Transverse colon (tissue), 4 donors: ENCODE measurements at regions not wholly inside any gene's neighbourhood (a gene's known extent, or its start where the extent isn't known, plus 50 kb on each side); places are given as distances from the start of the nearest gene placed in this dataset.

Experiments used
- DNase-seq: peaks from one replicate; pipeline ENCODE4 v3.0.0-alpha.2; 2019
- H3K27ac ChIP-seq, 4 donors: fragments of 200-600 bp; sonication (generic); 2 replicates each; pipeline ENCODE4 v1.5.1; 2016 to 2018; ENCODE audit warnings: inconsistent platforms in 4 of 4
- H3K27me3 ChIP-seq: fragments of 200-600 bp; sonication (generic); 2 replicates; pipeline ENCODE4 v1.5.1; 2017; ENCODE audit warnings: inconsistent platforms
- H3K36me3 ChIP-seq, 4 donors: fragments of 200-600 bp; sonication (generic); 2 replicates each; pipeline ENCODE4 v1.5.1; 2017 to 2019; ENCODE audit warnings: inconsistent platforms in 4 of 4
- H3K4me1 ChIP-seq, 4 donors: fragments of 200-600 bp; sonication (generic); 2 replicates each; pipeline ENCODE4 v1.5.1; 2017 to 2020; ENCODE audit warnings: inconsistent platforms in 4 of 4
- H3K4me3 ChIP-seq, 4 donors: fragments of 200-600 bp; sonication (generic); 1 replicate in 1 of 4; 2 replicates in 3 of 4; pipeline versions ENCODE4 v1.5.1 to v1.6.1; 2017 to 2019; ENCODE audit warnings: inconsistent platforms in 4 of 4
- H3K9me3 ChIP-seq, 2 donors: fragments of 200-600 bp; sonication (generic); 2 replicates each; pipeline ENCODE4 v1.5.1; 2017 to 2019; ENCODE audit warnings: inconsistent platforms in 2 of 2
- EP300 ChIP-seq: sonication (generic); formaldehyde crosslinking; IDR thresholded peaks from one replicate; pipeline ENCODE4 v1.6.1; 2017; ENCODE audit warnings: antibody characterized with exemption, low read depth
- POLR2A ChIP-seq: fragments of 450-650 bp; IDR thresholded peaks from one replicate; pipeline ENCODE4 v1.6.1; 2016; ENCODE audit warnings: antibody characterized with exemption, mild to moderate bottlenecking, moderate library complexity
- POLR2AphosphoS5 ChIP-seq, 3 donors: sonication (generic); formaldehyde crosslinking; IDR thresholded peaks; one replicate each; pipeline ENCODE4 v1.6.1; 2016; ENCODE audit warnings: antibody characterized with exemption in 3 of 3
- WGBS, 2 donors: methylation state at CpG; one replicate each; pipeline ENCODE4 v1.1.5; 2018; ENCODE audit warnings: low coverage in 1 of 2; 5-methylcytosine and 5-hydroxymethylcytosine counted together
- in situ Hi-C, 4 donors: fragments of 200-750 bp; cut with MboI; loops; one replicate each; pipeline versions ENCODE4 v1.15.0 to v1.15.1; 2017; ENCODE audit warnings: low sequenced_read_pairs in 3 of 4, low pct_ligation_motif_present in 1 of 4, low pct_unique_long_range_greater_than_20kb in 1 of 4
- intact Hi-C: fragments of 100-400 bp; cut with DNase I; formaldehyde crosslinking; loops from one replicate; pipeline ENCODE4 v1.15.1; 2023; ENCODE audit warnings: low total_unique reads
- TF ChIP-seq, protein P1 (sequence below), 5 experiments: fragments of 200-600 bp in 3 of 5; fragments of 450-650 bp in 2 of 5; sonication (generic) in 3 of 5; IDR thresholded peaks; 1 replicate in 2 of 5; 2 replicates in 3 of 5; pipeline ENCODE4 v1.5.1; 2016 to 2017; ENCODE audit warnings: antibody characterized with exemption in 5 of 5, inconsistent platforms in 3 of 5, mild to moderate bottlenecking in 2 of 5, moderate library complexity in 1 of 5

DNA sequence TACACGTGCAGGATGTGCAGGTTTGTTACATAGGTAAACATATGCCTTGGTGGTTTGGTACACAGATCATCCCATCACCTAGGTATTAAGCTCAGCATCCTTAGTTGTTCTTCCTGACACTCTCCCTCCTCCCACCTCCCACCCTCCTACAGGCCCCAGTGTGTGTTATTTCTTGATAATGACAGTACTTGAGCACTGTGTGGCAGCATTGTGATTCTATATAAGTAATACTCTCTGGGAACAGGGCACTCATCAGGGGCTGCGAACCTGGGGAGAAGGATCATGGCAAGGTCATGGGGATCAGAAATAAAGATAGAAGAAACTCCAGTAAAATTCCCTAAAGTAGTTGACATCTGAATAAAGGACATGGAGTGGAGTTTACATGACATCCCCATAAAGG lies 1256.2 kb upstream of the CRIM1 start:
- 56 to 78% methylated on average over 1 to 2 of the region's 2 CpGs for WGBS, 2 donors
- intact Hi-C loops (no loop called here), in situ Hi-C loops (no loop called here)
- Histone ChIP-seq H3K27me3 (no peaks in the 10 kb centered on the region), H3K9me3 (no peaks in the 10 kb centered on the region), H3K36me3 (no peaks in the 10 kb centered on the region), H3K4me3 (no peak overlapping the region), H3K4me1 (no peaks in the 10 kb centered on the region), H3K27ac (no peak overlapping the region)
- DNase-seq: no peak
- TF ChIP-seq POLR2A (no peak), POLR2AphosphoS5 (IDR thresholded peaks at IDR 0.05) (no peak), EP300 (no peak)
- TF ChIP-seq, protein P1, sequence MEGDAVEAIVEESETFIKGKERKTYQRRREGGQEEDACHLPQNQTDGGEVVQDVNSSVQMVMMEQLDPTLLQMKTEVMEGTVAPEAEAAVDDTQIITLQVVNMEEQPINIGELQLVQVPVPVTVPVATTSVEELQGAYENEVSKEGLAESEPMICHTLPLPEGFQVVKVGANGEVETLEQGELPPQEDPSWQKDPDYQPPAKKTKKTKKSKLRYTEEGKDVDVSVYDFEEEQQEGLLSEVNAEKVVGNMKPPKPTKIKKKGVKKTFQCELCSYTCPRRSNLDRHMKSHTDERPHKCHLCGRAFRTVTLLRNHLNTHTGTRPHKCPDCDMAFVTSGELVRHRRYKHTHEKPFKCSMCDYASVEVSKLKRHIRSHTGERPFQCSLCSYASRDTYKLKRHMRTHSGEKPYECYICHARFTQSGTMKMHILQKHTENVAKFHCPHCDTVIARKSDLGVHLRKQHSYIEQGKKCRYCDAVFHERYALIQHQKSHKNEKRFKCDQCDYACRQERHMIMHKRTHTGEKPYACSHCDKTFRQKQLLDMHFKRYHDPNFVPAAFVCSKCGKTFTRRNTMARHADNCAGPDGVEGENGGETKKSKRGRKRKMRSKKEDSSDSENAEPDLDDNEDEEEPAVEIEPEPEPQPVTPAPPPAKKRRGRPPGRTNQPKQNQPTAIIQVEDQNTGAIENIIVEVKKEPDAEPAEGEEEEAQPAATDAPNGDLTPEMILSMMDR (IDR thresholded peaks at IDR 0.05): no peak

DNA sequence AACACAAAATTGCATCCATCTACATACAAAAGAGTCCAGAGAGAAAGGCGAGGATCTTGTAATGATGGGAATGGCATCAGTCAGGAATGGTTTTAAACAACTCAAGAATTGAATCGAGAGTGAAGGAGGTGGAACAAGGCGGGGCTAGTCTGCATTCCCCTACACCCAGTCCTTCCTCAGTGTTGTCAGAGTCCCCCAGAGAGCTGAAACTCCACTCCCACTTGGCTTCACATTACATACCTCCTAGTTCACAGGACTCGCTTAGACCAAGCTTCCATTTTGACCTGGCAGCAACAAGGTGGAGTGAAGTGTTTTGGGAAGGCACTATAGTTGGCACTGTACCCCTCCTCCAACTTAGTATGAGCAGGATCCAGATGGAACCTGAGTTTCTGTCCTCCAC lies 1273.5 kb upstream of the CRIM1 start:
- intact Hi-C loops: no loop called here
- TF ChIP-seq EP300 (no peak), POLR2A (no peak)
- TF ChIP-seq, protein P1 (IDR thresholded peaks at IDR 0.05): no peak
- no peaks in the 10 kb centered on the region for H3K27me3 ChIP-seq
- H3K9me3 ChIP-seq: no peaks in the 10 kb centered on the region
- WGBS, 2 donors: 28 to 67% methylated on average over 2 to 4 of the region's 4 CpGs
- H3K36me3 ChIP-seq: no peaks in the 10 kb centered on the region
- in situ Hi-C loops: no loop called here
- no peaks in the 10 kb centered on the region for H3K4me1 ChIP-seq
- DNase-seq: no peak
- H3K27ac ChIP-seq: no peak overlapping the region
- H3K4me3 ChIP-seq: no peak overlapping the region

DNA sequence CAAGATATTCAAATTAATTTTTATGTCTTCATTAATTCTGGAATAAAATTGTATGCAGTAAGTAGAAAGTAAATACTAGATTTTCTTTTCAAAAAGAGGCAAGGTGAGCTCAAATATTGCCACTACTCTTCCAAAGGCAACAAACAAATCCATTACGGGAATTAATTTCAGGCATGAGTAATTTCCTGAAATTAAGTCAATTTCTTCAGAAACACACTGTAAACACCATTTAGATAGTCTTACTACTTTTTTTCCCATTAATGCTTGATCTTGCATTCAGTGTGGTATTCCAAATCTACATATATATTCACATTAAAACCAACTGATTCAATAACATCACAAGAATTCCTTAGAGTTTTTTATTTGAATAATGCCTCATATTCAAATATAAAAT lies 1274.0 kb upstream of the CRIM1 start:
- Histone ChIP-seq H3K27me3 (no peaks in the 10 kb centered on the region), H3K4me3 (no peak overlapping the region), H3K4me1 (no peaks in the 10 kb centered on the region), H3K27ac (no peak overlapping the region), H3K36me3 (no peaks in the 10 kb centered on the region), H3K9me3 (no peaks in the 10 kb centered on the region)
- TF ChIP-seq EP300 (no peak), POLR2A (no peak), POLR2AphosphoS5 (IDR thresholded peaks at IDR 0.05) (no peak)
- TF ChIP-seq, protein P1 (IDR thresholded peaks at IDR 0.05): no peak
- DNase-seq: no peak
- 80 to 84% methylated on average over 1 of the region's 1 CpG for WGBS, 2 donors
- in situ Hi-C loops: no loop called here
- intact Hi-C loops: no loop called here

DNA sequence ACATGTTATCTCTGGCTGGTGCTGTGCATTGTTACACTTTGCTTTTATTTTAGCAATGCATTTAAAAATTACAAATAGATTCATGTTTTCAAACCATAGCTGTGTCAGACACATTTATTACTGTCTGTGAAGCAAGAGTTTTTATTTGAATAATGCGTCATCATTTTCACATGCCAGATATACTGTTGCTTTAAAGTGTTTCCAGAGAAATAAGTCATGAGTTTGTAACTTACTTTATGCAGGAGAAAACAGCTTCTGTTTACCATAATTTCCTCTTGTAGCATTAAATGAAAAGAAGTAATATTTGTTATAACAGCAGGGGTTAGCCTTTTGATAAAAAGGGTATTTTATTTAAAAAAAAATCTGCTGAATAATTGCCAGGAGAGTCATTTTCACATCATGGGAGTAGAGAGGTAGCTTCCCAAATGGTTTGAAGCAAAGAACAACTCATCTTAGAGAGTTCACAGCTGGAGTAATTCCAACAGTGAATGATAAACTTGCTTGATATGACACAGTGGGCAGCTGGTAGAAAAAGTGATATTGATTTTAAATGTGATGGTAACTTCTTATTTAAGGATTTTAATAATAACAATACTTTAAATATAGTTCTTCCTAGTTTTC lies 1274.5 kb upstream of the CRIM1 start:
- Histone ChIP-seq H3K4me3 (no peak overlapping the region), H3K36me3 (no peaks in the 10 kb centered on the region), H3K27ac (no peak overlapping the region), H3K9me3 (no peaks in the 10 kb centered on the region), H3K27me3 (no peaks in the 10 kb centered on the region), H3K4me1 (no peaks in the 10 kb centered on the region)
- intact Hi-C loops: no loop called here
- in situ Hi-C loops: no loop called here
- TF ChIP-seq EP300: no peak
- TF ChIP-seq POLR2A: no peak
- TF ChIP-seq, protein P1 (IDR thresholded peaks at IDR 0.05): no peak
- no peak for TF ChIP-seq POLR2AphosphoS5 (IDR thresholded peaks at IDR 0.05)
- no peak for DNase-seq
- 65 to 70% methylated on average over 1 of the region's 1 CpG for WGBS, 2 donors
